H9 (cell line): ENCODE measurements at regions not wholly inside any gene's neighbourhood (a gene's known extent, or its start where the extent isn't known, plus 50 kb on each side); places are given as distances from the start of the nearest gene placed in this dataset.

Experiments used
- DNase-seq: peaks from one replicate; pipeline ENCODE4 v3.0.0-alpha.2; 2017
- H2AFZ ChIP-seq: one replicate; pipeline ENCODE4 v1.6.1; 2013; ENCODE audit warnings: mild to moderate bottlenecking, low read length, control low read depth, moderate library complexity
- H2AK5ac ChIP-seq: 2 replicates; pipeline ENCODE4 v1.6.1; 2013; ENCODE audit warnings: low read length, control low read depth, mixed read lengths; ENCODE audit not compliant: insufficient read length
- H2BK120ac ChIP-seq: one replicate; pipeline ENCODE4 v1.6.1; 2013; ENCODE audit warnings: low read depth, mild to moderate bottlenecking, low read length, control low read depth, inconsistent platforms; ENCODE audit not compliant: poor library complexity, severe bottlenecking
- H2BK12ac ChIP-seq: 2 replicates; pipeline ENCODE4 v1.6.1; 2013; ENCODE audit warnings: low read length, control low read depth, mixed read lengths, low read depth; ENCODE audit not compliant: insufficient read length
- H2BK15ac ChIP-seq: 2 replicates; pipeline ENCODE4 v1.6.1; 2013; ENCODE audit warnings: low read depth, low read length, control low read depth
- H2BK20ac ChIP-seq: one replicate; pipeline ENCODE4 v1.6.1; 2013; ENCODE audit warnings: low read depth, mild to moderate bottlenecking, low read length, control low read depth, inconsistent platforms; ENCODE audit not compliant: poor library complexity, severe bottlenecking
- H2BK5ac ChIP-seq: 2 replicates; pipeline ENCODE4 v1.6.1; 2013; ENCODE audit warnings: low read length, control low read depth, mixed read lengths; ENCODE audit not compliant: insufficient read length
- H3K14ac ChIP-seq: 2 replicates; pipeline ENCODE4 v1.6.1; 2013; ENCODE audit warnings: low read length, control low read depth; ENCODE audit not compliant: insufficient read depth
- H3K18ac ChIP-seq: 2 replicates; pipeline ENCODE4 v1.6.1; 2013; ENCODE audit warnings: low read depth, mild to moderate bottlenecking, mixed read lengths, low read length, control low read depth; ENCODE audit not compliant: insufficient read length
- H3K23ac ChIP-seq: 2 replicates; pipeline ENCODE4 v1.6.1; 2013; ENCODE audit warnings: low read length, control low read depth, mixed read lengths, low read depth; ENCODE audit not compliant: insufficient read length
- H3K23me2 ChIP-seq: 2 replicates; pipeline ENCODE4 v1.6.1; 2013; ENCODE audit warnings: low read depth, mild to moderate bottlenecking, mixed read lengths, low read length, control low read depth; ENCODE audit not compliant: insufficient read length, poor library complexity, severe bottlenecking
- H3K27ac ChIP-seq: 2 replicates; pipeline ENCODE4 v1.5.1; 2013; ENCODE audit warnings: low read length, control low read depth, mixed read lengths, low read depth; ENCODE audit not compliant: insufficient read length
- H3K27me3 ChIP-seq: 2 replicates; pipeline ENCODE4 v1.6.1; 2013; ENCODE audit warnings: low read length, control low read depth, inconsistent platforms; ENCODE audit not compliant: insufficient read depth
- H3K4ac ChIP-seq: 2 replicates; pipeline ENCODE4 v1.6.1; 2013; ENCODE audit warnings: low read depth, mild to moderate bottlenecking, control low read depth, inconsistent platforms, low read length, moderate library complexity
- H3K4me1 ChIP-seq: 2 replicates; pipeline ENCODE4 v1.6.1; 2013; ENCODE audit warnings: low read length, control low read depth, inconsistent platforms; ENCODE audit not compliant: insufficient read depth
- H3K4me2 ChIP-seq: 2 replicates; pipeline ENCODE4 v1.6.1; 2013; ENCODE audit warnings: low read length, control low read depth, mixed read lengths; ENCODE audit not compliant: insufficient read length, insufficient read depth
- H3K56ac ChIP-seq: 2 replicates; pipeline ENCODE4 v1.6.1; 2013; ENCODE audit warnings: low read depth, mild to moderate bottlenecking, mixed read lengths, low read length, control low read depth; ENCODE audit not compliant: insufficient read length
- H3K79me1 ChIP-seq: 2 replicates; pipeline ENCODE4 v1.6.1; 2013; ENCODE audit warnings: low read depth, mild to moderate bottlenecking, moderate library complexity, low read length, control low read depth, inconsistent platforms; ENCODE audit not compliant: insufficient read depth, poor library complexity, severe bottlenecking
- H3K79me2 ChIP-seq: 2 replicates; pipeline ENCODE4 v1.6.1; 2013; ENCODE audit warnings: low read length, control low read depth, inconsistent platforms; ENCODE audit not compliant: insufficient read depth
- H3K9ac ChIP-seq: 2 replicates; pipeline ENCODE4 v1.6.1; 2013; ENCODE audit warnings: low read length, control low read depth, mixed read lengths; ENCODE audit not compliant: insufficient read length; ENCODE audit errors: extremely low read depth
- H3K9me3 ChIP-seq: one replicate; pipeline ENCODE4 v1.6.1; 2013; ENCODE audit warnings: low read depth, low read length, inconsistent platforms; ENCODE audit not compliant: control insufficient read depth
- H3T11ph ChIP-seq: one replicate; pipeline ENCODE4 v1.6.1; 2013; ENCODE audit warnings: mild to moderate bottlenecking, low read length, control low read depth, inconsistent platforms
- H4K20me1 ChIP-seq: one replicate; pipeline ENCODE4 v1.6.1; 2013; ENCODE audit not compliant: control insufficient read depth, insufficient read length, insufficient read depth
- H4K5ac ChIP-seq: 2 replicates; pipeline ENCODE4 v1.6.1; 2013; ENCODE audit warnings: low read depth, mild to moderate bottlenecking, mixed read lengths, low read length, control low read depth; ENCODE audit not compliant: insufficient read length
- H4K8ac ChIP-seq: replicated peaks from 2 replicates; pipeline ENCODE4 v1.6.1; 2013; ENCODE audit warnings: low read length, control low read depth, mixed read lengths, low read depth; ENCODE audit not compliant: insufficient read length
- H4K91ac ChIP-seq: 2 replicates; pipeline ENCODE4 v1.6.1; 2013; ENCODE audit warnings: low read depth, mild to moderate bottlenecking, moderate library complexity, mixed read lengths, low read length, control low read depth; ENCODE audit not compliant: insufficient read length
- H3K27ac Mint-ChIP-seq, 3 experiments: 2 replicates in 2 of 3; 3 replicates in 1 of 3; pipeline ENCODE4 v1.8.0; 2020 to 2021; ENCODE audit warnings: mixed read lengths in 3 of 3, mild to moderate bottlenecking in 1 of 3, moderate library complexity in 1 of 3
- H3K27me3 Mint-ChIP-seq: 2 replicates; pipeline ENCODE4 v1.8.0; 2021; ENCODE audit warnings: low read depth, mild to moderate bottlenecking, moderate library complexity, mixed read lengths
- H3K36me3 Mint-ChIP-seq, 3 experiments: 2 replicates in 2 of 3; 3 replicates in 1 of 3; pipeline ENCODE4 v1.8.0; 2020 to 2021; ENCODE audit warnings: low read depth in 3 of 3, mixed read lengths in 3 of 3; ENCODE audit not compliant: insufficient read depth in 1 of 3
- H3K4me1 Mint-ChIP-seq, 2 experiments: 2 replicates each; pipeline ENCODE4 v1.8.0; 2020; ENCODE audit warnings: mixed read lengths in 2 of 2
- H3K4me3 Mint-ChIP-seq, 2 experiments: 2 replicates in 1 of 2; 3 replicates in 1 of 2; pipeline ENCODE4 v1.8.0; 2020 to 2021; ENCODE audit warnings: mild to moderate bottlenecking in 2 of 2, mixed read lengths in 2 of 2, moderate library complexity in 1 of 2
- H3K9me3 Mint-ChIP-seq, 2 experiments: 2 replicates in 1 of 2; 3 replicates in 1 of 2; pipeline ENCODE4 v1.8.0; 2020; ENCODE audit warnings: mild to moderate bottlenecking in 2 of 2, mixed read lengths in 2 of 2, moderate library complexity in 1 of 2
- CTCF ChIP-seq: fragments of 200-600 bp; sonication (generic); conservative IDR thresholded peaks from 3 replicates; pipeline ENCODE4 v1.8.0; 2021; ENCODE audit warnings: antibody characterized with exemption, mild to moderate bottlenecking
- WGBS: extraction: QIAGEN DNeasy Blood & Tissue Kit; methylation state at CpG from one replicate; pipeline ENCODE4 v1.1.7; 2013; ENCODE audit warnings: missing lambda C conversion rate, low lambda C conversion rate, mixed read lengths; ENCODE audit not compliant: insufficient read length; ENCODE audit errors: extremely low coverage; 5-methylcytosine and 5-hydroxymethylcytosine counted together

DNA sequence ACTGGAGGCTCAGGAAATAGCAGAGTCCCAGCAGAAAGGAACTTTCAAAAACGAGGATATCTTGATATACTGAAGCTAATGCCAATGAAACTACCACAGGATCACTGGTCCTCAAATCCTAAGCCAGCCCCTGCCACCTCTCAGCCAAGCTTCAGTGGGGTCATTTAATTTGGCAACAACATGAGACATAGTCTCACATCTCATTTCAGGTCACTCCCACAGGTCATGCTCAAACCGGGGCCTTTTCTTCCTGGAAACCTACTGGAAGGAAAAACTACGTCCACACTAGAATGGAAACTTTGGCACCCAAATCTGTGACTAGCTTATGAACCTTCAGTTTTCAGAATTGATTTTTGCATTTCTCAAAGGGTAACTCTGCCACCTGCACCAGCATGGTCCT lies 61.9 kb upstream of the CYP2D6 start:
- Histone ChIP-seq H3K4me1 (peaks cover 7% of the 10 kb centered on the region), H3K79me1 (peaks cover 29% of the 10 kb centered on the region), H3K4ac (no peak overlapping the region), H3K9me3 (no peaks in the 10 kb centered on the region), H3K79me2 (peaks cover 19% of the 10 kb centered on the region; the same call in 1 of the 2 replicates), H3K9ac (no peak overlapping the region), H2AK5ac (no peak overlapping the region), H3K18ac (no peak overlapping the region), H2AFZ (no peak overlapping the region), H4K91ac (no peak overlapping the region), H3K23ac (no peak overlapping the region), H3K27me3 (no peaks in the 10 kb centered on the region), H2BK5ac (no peak overlapping the region), H4K20me1 (peaks cover 2% of the 10 kb centered on the region), H4K8ac (no peak overlapping the region), H3K23me2 (no peaks in the 10 kb centered on the region), H2BK20ac (no peak overlapping the region), H2BK15ac (no peak overlapping the region), H3K4me2 (no peak overlapping the region), H2BK120ac (no peak overlapping the region), H2BK12ac (no peak overlapping the region), H3K56ac (no peak overlapping the region), H3K27ac (no peak overlapping the region), H3K14ac (no peak overlapping the region), H4K5ac (no peak overlapping the region), H3T11ph (no peak overlapping the region)
- Mint-ChIP-seq H3K4me3 (no peak overlapping the region), H3K36me3 (no peaks in the 10 kb centered on the region; a peak in 1 of 7 replicates), H3K27ac (no peak overlapping the region), H3K4me1 (peaks cover 54 to 61% of the 10 kb centered on the region in 2 experiments), H3K9me3 (no peaks in the 10 kb centered on the region), H3K27me3 (no peaks in the 10 kb centered on the region)
- no peak for TF ChIP-seq CTCF
- WGBS: no CpG with 5 or more reads among the region's 3 CpGs
- no peak for DNase-seq
